Neural cell (in vitro differentiated cells): ENCODE measurements at regions not wholly inside any gene's neighbourhood (a gene's known extent, or its start where the extent isn't known, plus 50 kb on each side); places are given as distances from the start of the nearest gene placed in this dataset.

ENCODE experiments used
- EP300 ChIP-seq: fragments of 450-650 bp; conservative IDR thresholded peaks from 2 replicates; pipeline ENCODE4 v1.6.1; 2014; ENCODE audit warnings: antibody characterized with exemption, mild to moderate bottlenecking, moderate library complexity; ENCODE audit not compliant: poor library complexity, severe bottlenecking
- EZH2 ChIP-seq: fragments of 200-600, 300-800 bp; shearing (Covaris generic), sonication (generic); IDR thresholded peaks from 2 replicates; pipeline ENCODE4 v1.6.1; 2014; ENCODE audit warnings: antibody characterized with exemption, low read length, borderline replicate concordance, mild to moderate bottlenecking; ENCODE audit not compliant: insufficient read depth, poor library complexity, severe bottlenecking
- TAF1 ChIP-seq: IDR thresholded peaks from 2 replicates; pipeline ENCODE4 v1.6.1; 2012; ENCODE audit warnings: low read depth
- TF ChIP-seq, protein P1 (sequence below): fragments of 450-650 bp; IDR thresholded peaks from 2 replicates; pipeline ENCODE4 v1.5.1; 2014; ENCODE audit warnings: antibody characterized with exemption, mild to moderate bottlenecking, moderate library complexity; ENCODE audit not compliant: poor library complexity, severe bottlenecking

GRCh38 chr3:81909796-81910195 lies 148.4 kb upstream of the GBE1 start:
- TF ChIP-seq TAF1 (no peak), EP300 (no peak), EZH2 (no peak)
- TF ChIP-seq, protein P1, sequence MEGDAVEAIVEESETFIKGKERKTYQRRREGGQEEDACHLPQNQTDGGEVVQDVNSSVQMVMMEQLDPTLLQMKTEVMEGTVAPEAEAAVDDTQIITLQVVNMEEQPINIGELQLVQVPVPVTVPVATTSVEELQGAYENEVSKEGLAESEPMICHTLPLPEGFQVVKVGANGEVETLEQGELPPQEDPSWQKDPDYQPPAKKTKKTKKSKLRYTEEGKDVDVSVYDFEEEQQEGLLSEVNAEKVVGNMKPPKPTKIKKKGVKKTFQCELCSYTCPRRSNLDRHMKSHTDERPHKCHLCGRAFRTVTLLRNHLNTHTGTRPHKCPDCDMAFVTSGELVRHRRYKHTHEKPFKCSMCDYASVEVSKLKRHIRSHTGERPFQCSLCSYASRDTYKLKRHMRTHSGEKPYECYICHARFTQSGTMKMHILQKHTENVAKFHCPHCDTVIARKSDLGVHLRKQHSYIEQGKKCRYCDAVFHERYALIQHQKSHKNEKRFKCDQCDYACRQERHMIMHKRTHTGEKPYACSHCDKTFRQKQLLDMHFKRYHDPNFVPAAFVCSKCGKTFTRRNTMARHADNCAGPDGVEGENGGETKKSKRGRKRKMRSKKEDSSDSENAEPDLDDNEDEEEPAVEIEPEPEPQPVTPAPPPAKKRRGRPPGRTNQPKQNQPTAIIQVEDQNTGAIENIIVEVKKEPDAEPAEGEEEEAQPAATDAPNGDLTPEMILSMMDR: no peak
